Progenitor cell of endocrine pancreas (in vitro differentiated cells): ENCODE measurements at regions not wholly inside any gene's neighbourhood (a gene's known extent, or its start where the extent isn't known, plus 50 kb on each side); places are given as distances from the start of the nearest gene placed in this dataset.

ENCODE experiments used
- DNase-seq: peaks from one replicate; pipeline ENCODE4 v3.0.0; 2021; ENCODE audit warnings: low spot score; ENCODE audit not compliant: unreplicated experiment
- H3K27ac Mint-ChIP-seq: 2 replicates; pipeline ENCODE4 v1.8.0; 2021; ENCODE audit warnings: mild to moderate bottlenecking, moderate library complexity, mixed read lengths
- H3K27me3 Mint-ChIP-seq: 2 replicates; pipeline ENCODE4 v1.8.0; 2021; ENCODE audit warnings: mixed read lengths
- H3K36me3 Mint-ChIP-seq: 2 replicates; pipeline ENCODE4 v1.8.0; 2022; ENCODE audit warnings: mixed read lengths; ENCODE audit not compliant: insufficient read depth
- H3K4me1 Mint-ChIP-seq: 2 replicates; pipeline ENCODE4 v1.8.0; 2021; ENCODE audit warnings: low read depth, mixed read lengths
- H3K4me3 Mint-ChIP-seq: 2 replicates; pipeline ENCODE4 v1.8.0; 2021; ENCODE audit warnings: low read depth, mild to moderate bottlenecking, moderate library complexity, mixed read lengths
- H3K9me3 Mint-ChIP-seq: 2 replicates; pipeline ENCODE4 v1.8.0; 2021; ENCODE audit warnings: low read depth, mixed read lengths
- CTCF ChIP-seq: fragments of 200-600 bp; sonication (generic); IDR thresholded peaks from one replicate; pipeline ENCODE4 v1.5.0; 2021; ENCODE audit warnings: antibody characterized with exemption, mild to moderate bottlenecking; ENCODE audit not compliant: unreplicated experiment

- H3K27me3 Mint-ChIP-seq = peaks cover 9% of the 10 kb centered on the region
- no peaks in the 10 kb centered on the region for H3K9me3 Mint-ChIP-seq
- H3K4me1 Mint-ChIP-seq = peaks cover 2% of the 10 kb centered on the region
- DNase-seq = no peak
- H3K4me3 Mint-ChIP-seq = no peak overlapping the region
- H3K27ac Mint-ChIP-seq = no peak overlapping the region
- no peak for TF ChIP-seq CTCF
- H3K36me3 Mint-ChIP-seq = no peaks in the 10 kb centered on the region
These were observed 54.7 kb downstream of the IRX3 start for GRCh38 chr16:54231919-54232318.

- Mint-ChIP-seq H3K36me3 (no peaks in the 10 kb centered on the region), H3K27ac (no peak overlapping the region), H3K27me3 (peaks cover 9% of the 10 kb centered on the region), H3K4me3 (no peak overlapping the region), H3K4me1 (peaks cover 2% of the 10 kb centered on the region), H3K9me3 (no peaks in the 10 kb centered on the region)
- no peak for DNase-seq
- TF ChIP-seq CTCF = no peak
These were observed 55.3 kb downstream of the IRX3 start for GRCh38 chr16:54231336-54231735.

- no peak for DNase-seq
- Mint-ChIP-seq H3K4me1 (no peaks in the 10 kb centered on the region), H3K27ac (no peak overlapping the region), H3K9me3 (no peaks in the 10 kb centered on the region), H3K4me3 (no peak overlapping the region), H3K36me3 (no peaks in the 10 kb centered on the region), H3K27me3 (peaks cover 8% of the 10 kb centered on the region)
- no peak for TF ChIP-seq CTCF
These were observed 58.3 kb downstream of the IRX3 start for GRCh38 chr16:54228325-54228724.

GRCh38 chr16:54226296-54227010 is 60.1 kb downstream of the IRX3 start:
- Mint-ChIP-seq H3K9me3 (no peaks in the 10 kb centered on the region), H3K27ac (no peak overlapping the region), H3K36me3 (no peaks in the 10 kb centered on the region), H3K27me3 (peaks cover 6% of the 10 kb centered on the region), H3K4me3 (no peak overlapping the region), H3K4me1 (no peaks in the 10 kb centered on the region)
- no peak for TF ChIP-seq CTCF
- DNase-seq = no peak

GRCh38 chr16:54219709-54220108 is 66.9 kb downstream of the IRX3 start:
- no peak for DNase-seq
- peaks cover 32% of the 10 kb centered on the region for H3K27me3 Mint-ChIP-seq
- H3K27ac Mint-ChIP-seq = no peak overlapping the region
- no peaks in the 10 kb centered on the region for H3K9me3 Mint-ChIP-seq
- H3K4me3 Mint-ChIP-seq = no peak overlapping the region
- H3K36me3 Mint-ChIP-seq = no peaks in the 10 kb centered on the region
- no peaks in the 10 kb centered on the region for H3K4me1 Mint-ChIP-seq
- TF ChIP-seq CTCF = no peak
